ENCODE measurements at regions not wholly inside any gene's neighbourhood (a gene's known extent, or its start where the extent isn't known, plus 50 kb on each side); places are given as distances from the start of the nearest gene placed in this dataset.
"Not testable (repeated sequence)": the region's sequence is repeated elsewhere in the genome, so short reads cannot be mapped to it uniquely, and the experiment has no call there.

GRCh38 chr2:47282621-47283272, 86.4 kb upstream of the EPCAM start:
- Histone ChIP-seq H3K9ac (ENCODE audit: extremely low read depth, insufficient read length, low read length) (no peak overlapping the region), H3K27ac (ENCODE audit: insufficient read length, low read depth, low read length) (no peak overlapping the region), H3K4me2 (ENCODE audit: insufficient read depth, insufficient read length, low read length) (no peak overlapping the region), H2BK120ac (ENCODE audit: low read depth, low read length, poor library complexity, severe bottlenecking) (no peak overlapping the region), H2BK15ac (ENCODE audit: low read depth, low read length) (no peak overlapping the region), H2AFZ (ENCODE audit: low read length) (no peak overlapping the region), H3K79me1 (ENCODE audit: insufficient read depth, low read depth, low read length, poor library complexity, severe bottlenecking) (no peaks in the 10 kb centered on the region), H4K8ac (replicated peaks; ENCODE audit: insufficient read length, low read depth, low read length) (no peak overlapping the region), H2BK12ac (ENCODE audit: insufficient read length, low read depth, low read length) (no peak overlapping the region), H4K91ac (ENCODE audit: insufficient read length, low read depth, low read length) (no peak overlapping the region), H3K79me2 (ENCODE audit: insufficient read depth, low read length) (no peaks in the 10 kb centered on the region), H4K20me1 (ENCODE audit: control insufficient read depth, insufficient read depth, insufficient read length) (no peaks in the 10 kb centered on the region), H3K23me2 (ENCODE audit: insufficient read length, low read depth, low read length, poor library complexity, severe bottlenecking) (no peaks in the 10 kb centered on the region), H3K4ac (ENCODE audit: low read depth, low read length) (no peak overlapping the region), H3K23ac (ENCODE audit: insufficient read length, low read depth, low read length) (no peak overlapping the region), H3K4me1 (ENCODE audit: insufficient read depth, low read length) (no peaks in the 10 kb centered on the region; the same call in 1 of the 2 replicates), H3K18ac (ENCODE audit: insufficient read length, low read depth, low read length) (no peak overlapping the region), H4K5ac (ENCODE audit: insufficient read length, low read depth, low read length) (no peak overlapping the region), H3K14ac (ENCODE audit: insufficient read depth, low read length) (no peak overlapping the region), H3K56ac (ENCODE audit: insufficient read length, low read depth, low read length) (no peak overlapping the region), H2BK5ac (ENCODE audit: insufficient read length, low read length) (no peak overlapping the region), H2BK20ac (ENCODE audit: low read depth, low read length, poor library complexity, severe bottlenecking) (no peak overlapping the region), H3T11ph (ENCODE audit: low read length) (no peak overlapping the region), H2AK5ac (ENCODE audit: insufficient read length, low read length) (no peak overlapping the region), H3K9me3 (ENCODE audit: control insufficient read depth, low read depth, low read length) (no peaks in the 10 kb centered on the region), H3K27me3 (ENCODE audit: insufficient read depth, low read length) (no peaks in the 10 kb centered on the region)
- Mint-ChIP-seq H3K9me3 (peaks cover 14 to 15% of the 10 kb centered on the region in 2 experiments), H3K27me3 (ENCODE audit: low read depth) (no peaks in the 10 kb centered on the region), H3K36me3 (ENCODE audit: insufficient read depth in 1 of 3, low read depth in 3 of 3) (peaks cover 0 to 20% (median 5%) of the 10 kb centered on the region in 3 experiments; a peak in 5 of 7 replicates), H3K4me1 (peaks cover 15 to 16% of the 10 kb centered on the region in 2 experiments), H3K27ac (peak overlapping the region; percentile 65 to 87 (median 78); a peak in 6 of 7 replicates), H3K4me3 (no peak overlapping the region)
- no peak for TF ChIP-seq CTCF (conservative IDR thresholded peaks at IDR 0.05)
- DNase-seq: no peak
- no CpG with 5 or more reads among the region's 3 CpGs for WGBS (ENCODE audit: extremely low coverage, insufficient read length, low lambda C conversion rate)

- not testable (repeated sequence) for H3K79me2 ChIP-seq (ENCODE audit: insufficient read depth, low read length); H3K79me1 ChIP-seq (ENCODE audit: insufficient read depth, low read depth, low read length, poor library complexity, severe bottlenecking); H3K27me3 Mint-ChIP-seq (ENCODE audit: low read depth); H3K18ac ChIP-seq (ENCODE audit: insufficient read length, low read depth, low read length); H3K9ac ChIP-seq (ENCODE audit: extremely low read depth, insufficient read length, low read length); H3K23ac ChIP-seq (ENCODE audit: insufficient read length, low read depth, low read length); H2AFZ ChIP-seq (ENCODE audit: low read length); H2BK20ac ChIP-seq (ENCODE audit: low read depth, low read length, poor library complexity, severe bottlenecking); H4K8ac ChIP-seq (replicated peaks; ENCODE audit: insufficient read length, low read depth, low read length); H3K56ac ChIP-seq (ENCODE audit: insufficient read length, low read depth, low read length); H2BK12ac ChIP-seq (ENCODE audit: insufficient read length, low read depth, low read length); H4K91ac ChIP-seq (ENCODE audit: insufficient read length, low read depth, low read length); H3K4me3 Mint-ChIP-seq; H2BK5ac ChIP-seq (ENCODE audit: insufficient read length, low read length); H3K27me3 ChIP-seq (ENCODE audit: insufficient read depth, low read length); H3K9me3 ChIP-seq (ENCODE audit: control insufficient read depth, low read depth, low read length); H3K27ac ChIP-seq (ENCODE audit: insufficient read length, low read depth, low read length); DNase-seq; H3K27ac Mint-ChIP-seq; H3K4me1 ChIP-seq (ENCODE audit: insufficient read depth, low read length); H2AK5ac ChIP-seq (ENCODE audit: insufficient read length, low read length); H3K14ac ChIP-seq (ENCODE audit: insufficient read depth, low read length); H2BK15ac ChIP-seq (ENCODE audit: low read depth, low read length); H3T11ph ChIP-seq (ENCODE audit: low read length); H3K4ac ChIP-seq (ENCODE audit: low read depth, low read length); H3K23me2 ChIP-seq (ENCODE audit: insufficient read length, low read depth, low read length, poor library complexity, severe bottlenecking); H4K20me1 ChIP-seq (ENCODE audit: control insufficient read depth, insufficient read depth, insufficient read length); H4K5ac ChIP-seq (ENCODE audit: insufficient read length, low read depth, low read length); H3K4me2 ChIP-seq (ENCODE audit: insufficient read depth, insufficient read length, low read length)
- WGBS (ENCODE audit: extremely low coverage, insufficient read length, low lambda C conversion rate): no CpG with 5 or more reads among the region's 4 CpGs
- H2BK120ac ChIP-seq (ENCODE audit: low read depth, low read length, poor library complexity, severe bottlenecking): peak overlapping the region; percentile 39
- H3K36me3 Mint-ChIP-seq (ENCODE audit: insufficient read depth in 1 of 3, low read depth in 3 of 3): peaks cover 0 to 20% (median 5%) of the 10 kb centered on the region in 3 experiments; a peak in 5 of 7 replicates
- peaks cover 15 to 16% of the 10 kb centered on the region in 2 experiments for H3K9me3 Mint-ChIP-seq
- peaks cover 26% of the 10 kb centered on the region in 2 experiments for H3K4me1 Mint-ChIP-seq
Measured at GRCh38 chr2:47279525-47279924, 89.6 kb upstream of the EPCAM start.
